GM12891 (cell line): ENCODE measurements at regions not wholly inside any gene's neighbourhood (a gene's known extent, or its start where the extent isn't known, plus 50 kb on each side); places are given as distances from the start of the nearest gene placed in this dataset.
"Not testable (repeated sequence)": the region's sequence is repeated elsewhere in the genome, so short reads cannot be mapped to it uniquely, and the experiment has no call there.

Experiments
- POLR2A ChIP-seq: IDR thresholded peaks from 2 replicates; pipeline ENCODE4 v1.6.1; 2011; ENCODE audit warnings: low read depth, low read length, control low read depth
- TAF1 ChIP-seq: IDR thresholded peaks from 2 replicates; pipeline ENCODE4 v1.6.1; 2011; ENCODE audit warnings: low read depth, low read length, control low read depth

GRCh38 chr2:195329784-195330183 lies 327.2 kb upstream of the SLC39A10 start:
- TF ChIP-seq TAF1, POLR2A: not testable (repeated sequence)
